Smooth muscle cell (in vitro differentiated cells): ENCODE measurements at regions not wholly inside any gene's neighbourhood (a gene's known extent, or its start where the extent isn't known, plus 50 kb on each side); places are given as distances from the start of the nearest gene placed in this dataset.

Source experiments
- DNase-seq: peaks from one replicate; lab custom pipeline; 2025; ENCODE audit not compliant: unreplicated experiment; lab: John Stamatoyannopoulos, UW
- H2AFZ ChIP-seq: fragments of 200-600 bp; sonication (generic); 2 replicates; pipeline ENCODE4 v1.6.0; 2016; ENCODE audit warnings: antibody characterized with exemption, low read depth, mild to moderate bottlenecking
- H3F3A ChIP-seq: fragments of 200-600 bp; sonication (generic); 2 replicates; pipeline ENCODE4 v1.6.0; 2017; ENCODE audit warnings: antibody characterized with exemption, low read depth
- H3K27ac ChIP-seq: fragments of 200-600 bp; sonication (generic); 2 replicates; pipeline ENCODE4 v1.5.1; 2016; ENCODE audit warnings: low read depth, mild to moderate bottlenecking
- H3K27me3 ChIP-seq: fragments of 200-600 bp; sonication (generic); 2 replicates; pipeline ENCODE4 v1.6.1; 2016; ENCODE audit warnings: low read depth, mild to moderate bottlenecking
- H3K36me3 ChIP-seq: fragments of 200-600 bp; sonication (generic); 2 replicates; pipeline ENCODE4 v1.5.1; 2016; ENCODE audit warnings: low read depth
- H3K4me1 ChIP-seq: fragments of 200-600 bp; sonication (generic); 2 replicates; pipeline ENCODE4 v1.5.1; 2016; ENCODE audit warnings: low read depth
- H3K4me2 ChIP-seq: fragments of 200-600 bp; sonication (generic); 2 replicates; pipeline ENCODE4 v1.6.0; 2016; ENCODE audit warnings: mild to moderate bottlenecking
- H3K4me3 ChIP-seq: fragments of 200-600 bp; sonication (generic); 2 replicates; pipeline ENCODE4 v1.5.1; 2016; ENCODE audit warnings: mild to moderate bottlenecking
- H3K79me2 ChIP-seq: fragments of 200-600 bp; sonication (generic); 2 replicates; pipeline ENCODE4 v1.6.0; 2016; ENCODE audit warnings: low read depth, mild to moderate bottlenecking
- H3K9ac ChIP-seq: fragments of 200-600 bp; sonication (generic); 2 replicates; pipeline ENCODE4 v1.6.0; 2016; ENCODE audit warnings: low read depth
- H3K9me3 ChIP-seq: fragments of 200-600 bp; sonication (generic); replicated peaks from 2 replicates; pipeline ENCODE4 v1.5.1; 2016; ENCODE audit warnings: low read depth
- H4K20me1 ChIP-seq: fragments of 200-600 bp; sonication (generic); 2 replicates; pipeline ENCODE4 v1.6.0; 2016; ENCODE audit warnings: low read depth
- CTCF ChIP-seq: fragments of 200-600 bp; sonication (generic); IDR thresholded peaks from 2 replicates; pipeline ENCODE4 v1.5.1; 2017; ENCODE audit warnings: borderline replicate concordance, mild to moderate bottlenecking, antibody characterized with exemption; ENCODE audit not compliant: insufficient read depth, poor library complexity, severe bottlenecking
- WGBS: methylation state at CpG from one replicate; pipeline ENCODE4 v1.1.7; 2016; ENCODE audit warnings: low lambda C conversion rate; 5-methylcytosine and 5-hydroxymethylcytosine counted together

DNA sequence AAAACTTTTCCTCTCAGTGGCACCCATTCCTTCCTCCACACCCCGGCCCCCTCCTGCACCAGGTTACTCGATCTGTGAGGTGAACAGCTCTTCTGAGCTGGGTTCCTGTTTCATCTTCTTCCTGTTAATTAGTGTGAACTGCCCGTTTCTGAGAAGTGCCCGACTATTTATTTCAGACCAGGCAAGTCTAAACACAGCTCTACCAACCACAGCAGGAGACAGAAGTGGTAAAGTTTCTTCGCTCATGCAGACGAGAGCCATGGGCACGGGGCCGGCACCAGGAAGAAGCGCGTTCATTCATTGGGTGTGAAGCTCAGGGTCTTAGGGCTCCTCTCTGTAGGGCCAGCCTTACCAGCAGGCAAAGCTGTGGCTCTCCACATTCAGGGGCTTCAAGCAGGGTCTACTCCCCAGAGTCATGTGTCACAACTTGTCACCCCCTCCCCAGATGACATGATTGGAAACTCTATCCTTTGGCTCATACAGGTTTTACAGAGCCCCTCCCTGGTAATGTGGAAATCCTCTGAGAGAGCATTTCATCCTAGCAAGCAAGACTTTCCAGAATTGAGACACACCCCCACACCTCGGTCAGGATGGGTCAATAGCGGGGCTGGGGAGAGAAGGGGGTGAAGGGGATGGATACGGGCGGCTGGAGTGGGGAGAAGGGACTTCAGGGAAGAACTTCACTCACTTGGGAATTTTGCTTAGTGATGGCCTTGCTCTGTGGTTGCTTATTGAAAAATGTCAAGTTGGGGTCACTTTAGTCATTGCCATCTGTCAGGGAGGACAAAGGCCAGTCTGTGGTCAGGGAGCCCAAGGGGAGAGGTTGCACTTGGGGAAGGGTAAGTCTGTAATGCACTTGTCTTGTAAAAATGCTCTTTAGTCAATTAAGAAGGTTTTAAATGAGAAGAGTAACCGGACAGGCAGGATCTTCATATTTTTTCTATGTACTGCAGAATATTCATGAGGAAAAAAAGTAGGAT, 121.6 kb upstream of the TRIM2 start:
- no peak overlapping the region for H3K27ac ChIP-seq
- H3K9ac ChIP-seq, result no peak overlapping the region
- H3K27me3 ChIP-seq, result no peaks in the 10 kb centered on the region
- no peak for TF ChIP-seq CTCF
- H3F3A ChIP-seq, result no peaks in the 10 kb centered on the region
- peak overlapping the region; percentile 42 for H3K4me2 ChIP-seq
- 87% methylated on average over 15 of the region's 15 CpGs for WGBS
- DNase-seq, result no peak
- peaks cover 14% of the 10 kb centered on the region for H3K4me1 ChIP-seq
- H2AFZ ChIP-seq, result peak overlapping the region; percentile 81
- H3K9me3 ChIP-seq, result no peaks in the 10 kb centered on the region
- no peaks in the 10 kb centered on the region for H3K36me3 ChIP-seq
- no peaks in the 10 kb centered on the region for H4K20me1 ChIP-seq
- no peak overlapping the region for H3K4me3 ChIP-seq
- no peaks in the 10 kb centered on the region for H3K79me2 ChIP-seq

GRCh38 chr4:153083447-153083947, 120.7 kb upstream of the TRIM2 start:
- H3K9me3 ChIP-seq, result no peaks in the 10 kb centered on the region
- peak overlapping the region; percentile 81 for H2AFZ ChIP-seq
- no peak overlapping the region for H3K9ac ChIP-seq
- no peak overlapping the region for H3K27ac ChIP-seq
- no peaks in the 10 kb centered on the region for H3F3A ChIP-seq
- no peak for DNase-seq
- no peaks in the 10 kb centered on the region for H4K20me1 ChIP-seq
- H3K79me2 ChIP-seq, result no peaks in the 10 kb centered on the region
- WGBS, result 18% methylated on average over 7 of the region's 7 CpGs
- no peaks in the 10 kb centered on the region for H3K27me3 ChIP-seq
- peak; percentile 56 for TF ChIP-seq CTCF
- H3K4me2 ChIP-seq, result peak overlapping the region; percentile 42
- H3K4me3 ChIP-seq, result no peak overlapping the region
- H3K4me1 ChIP-seq, result peaks cover 14% of the 10 kb centered on the region
- H3K36me3 ChIP-seq, result no peaks in the 10 kb centered on the region

DNA sequence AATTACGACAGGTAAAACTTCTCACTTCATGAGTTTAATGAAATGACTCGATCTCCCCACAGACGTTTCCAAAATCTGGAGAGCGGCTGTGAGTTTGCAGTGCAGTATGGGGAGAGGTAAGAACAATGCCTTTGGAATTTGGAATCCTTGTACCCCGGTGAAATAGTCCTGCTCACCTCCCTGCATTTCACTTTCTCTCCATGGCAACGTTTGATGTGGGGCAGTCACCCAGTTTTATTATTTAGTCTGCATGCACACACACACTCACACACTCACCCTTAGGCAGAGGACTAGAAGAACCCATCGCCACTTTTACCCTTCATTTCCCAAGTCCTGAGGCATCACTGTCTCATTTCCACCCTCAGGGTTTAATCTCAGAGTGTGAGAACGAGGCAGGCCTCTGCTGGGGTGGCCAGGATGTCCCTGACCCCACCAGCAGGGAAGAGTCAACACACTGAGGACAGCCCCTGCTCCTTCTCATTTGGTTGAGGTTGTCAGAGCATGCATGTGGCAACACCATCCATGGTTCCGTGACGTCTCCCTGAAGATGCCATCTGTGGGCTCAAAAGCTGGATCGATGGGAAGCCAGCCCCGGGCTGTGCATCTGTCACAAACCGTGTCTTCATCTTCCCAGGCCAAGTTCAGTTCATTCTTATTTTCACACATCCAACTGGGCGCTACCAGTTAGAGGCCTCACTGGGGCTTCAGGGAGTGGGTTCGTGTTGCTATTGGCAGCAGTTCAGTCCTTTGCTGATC, 119.8 kb upstream of the TRIM2 start:
- no peak for DNase-seq
- no peak overlapping the region for H3K4me2 ChIP-seq

More for the DNA sequence above, 119.8 kb upstream of the TRIM2 start:
- Histone ChIP-seq H3K27ac (no peak overlapping the region), H3K4me3 (no peak overlapping the region), H3K9ac (no peak overlapping the region), H3K4me1 (peaks cover 14% of the 10 kb centered on the region), H2AFZ (no peak overlapping the region), H3K9me3 (no peaks in the 10 kb centered on the region), H3K36me3 (no peaks in the 10 kb centered on the region), H4K20me1 (no peaks in the 10 kb centered on the region), H3K27me3 (no peaks in the 10 kb centered on the region), H3F3A (no peaks in the 10 kb centered on the region), H3K79me2 (no peaks in the 10 kb centered on the region)
- TF ChIP-seq CTCF, result no peak
- 88% methylated on average over 15 of the region's 15 CpGs for WGBS
